GM19395 (cell line): ENCODE measurements at regions not wholly inside any gene's neighbourhood (a gene's known extent, or its start where the extent isn't known, plus 50 kb on each side); places are given as distances from the start of the nearest gene placed in this dataset.

Experiments
- ATAC-seq: cut with Tn5 transposase; IDR thresholded peaks from one replicate; pipeline ENCODE4 v1.9.1; 2021; ENCODE audit warnings: mild to moderate bottlenecking, moderate library complexity; ENCODE audit not compliant: unreplicated experiment

GRCh38 chr13:33686772-33687480 lies 131.0 kb upstream of the RFC3 start:
- no peak for ATAC-seq

- no peak for ATAC-seq
Observed at GRCh38 chr13:33690354-33690753, 127.6 kb upstream of the RFC3 start.

GRCh38 chr13:33691980-33692379 lies 126.0 kb upstream of the RFC3 start:
- ATAC-seq = no peak

GRCh38 chr13:33692531-33692930 lies 125.4 kb upstream of the RFC3 start:
- no peak for ATAC-seq

GRCh38 chr13:33694546-33694945 lies 123.4 kb upstream of the RFC3 start:
- no peak for ATAC-seq

GRCh38 chr13:33696530-33696929 lies 121.4 kb upstream of the RFC3 start:
- no peak for ATAC-seq

GRCh38 chr13:33697926-33698325 lies 120.0 kb upstream of the RFC3 start:
- no peak for ATAC-seq

- no peak for ATAC-seq
Observed at GRCh38 chr13:33707449-33707848, 110.5 kb upstream of the RFC3 start.

- no peak for ATAC-seq
Observed at GRCh38 chr13:33710924-33711323, 107.0 kb upstream of the RFC3 start.

- no peak for ATAC-seq
Observed at GRCh38 chr13:33711436-33711835, 106.5 kb upstream of the RFC3 start.

- ATAC-seq = no peak
Observed at GRCh38 chr13:33717775-33718174, 100.2 kb upstream of the RFC3 start.

- no peak for ATAC-seq
Observed at GRCh38 chr13:33721724-33722123, 96.2 kb upstream of the RFC3 start.

GRCh38 chr13:33722216-33722915 lies 95.6 kb upstream of the RFC3 start:
- no peak for ATAC-seq

GRCh38 chr13:33723365-33723764 lies 94.6 kb upstream of the RFC3 start:
- peak; percentile 4 for ATAC-seq

- ATAC-seq = peak; percentile 75
Observed at GRCh38 chr13:33723772-33724435, 94.0 kb upstream of the RFC3 start.

GRCh38 chr13:33725340-33725739 lies 92.6 kb upstream of the RFC3 start:
- no peak for ATAC-seq

GRCh38 chr13:33727297-33728083 lies 90.5 kb upstream of the RFC3 start:
- no peak for ATAC-seq

- ATAC-seq = peak; percentile 89
Observed at GRCh38 chr13:33728271-33729037, 89.5 kb upstream of the RFC3 start.

GRCh38 chr13:33730147-33730546 lies 87.8 kb upstream of the RFC3 start:
- no peak for ATAC-seq

GRCh38 chr13:33730619-33731018 lies 87.3 kb upstream of the RFC3 start:
- no peak for ATAC-seq

- no peak for ATAC-seq
Observed at GRCh38 chr13:33735276-33735675, 82.7 kb upstream of the RFC3 start.
